Sigmoid colon (tissue), 4 donors: ENCODE measurements at regions not wholly inside any gene's neighbourhood (a gene's known extent, or its start where the extent isn't known, plus 50 kb on each side); places are given as distances from the start of the nearest gene placed in this dataset.

ENCODE experiments used
- EP300 ChIP-seq, 4 donors: sonication (generic); formaldehyde crosslinking; IDR thresholded peaks; one replicate each; pipeline ENCODE4 v1.6.1; 2017; ENCODE audit warnings: antibody characterized with exemption in 4 of 4
- POLR2A ChIP-seq, 2 donors: fragments of 450-650 bp; IDR thresholded peaks; one replicate each; pipeline ENCODE4 v1.6.1; 2016; ENCODE audit warnings: antibody characterized with exemption in 2 of 2, mild to moderate bottlenecking in 2 of 2, moderate library complexity in 2 of 2
- POLR2AphosphoS5 ChIP-seq, 4 donors: sonication (generic); formaldehyde crosslinking; IDR thresholded peaks; one replicate each; pipeline ENCODE4 v1.6.1; 2017; ENCODE audit warnings: antibody characterized with exemption in 4 of 4
- TF ChIP-seq, protein P1 (sequence below), 4 experiments: fragments of 450-650 bp in 3 of 4; fragments of 200-600 bp in 1 of 4; IDR thresholded peaks; one replicate each; pipeline ENCODE4 v1.5.1; 2016 to 2019; ENCODE audit warnings: antibody characterized with exemption in 4 of 4, mild to moderate bottlenecking in 3 of 4, moderate library complexity in 2 of 4

GRCh38 chr4:57774171-57774570, 664.0 kb upstream of the IGFBP7 start:
- TF ChIP-seq, protein P1, sequence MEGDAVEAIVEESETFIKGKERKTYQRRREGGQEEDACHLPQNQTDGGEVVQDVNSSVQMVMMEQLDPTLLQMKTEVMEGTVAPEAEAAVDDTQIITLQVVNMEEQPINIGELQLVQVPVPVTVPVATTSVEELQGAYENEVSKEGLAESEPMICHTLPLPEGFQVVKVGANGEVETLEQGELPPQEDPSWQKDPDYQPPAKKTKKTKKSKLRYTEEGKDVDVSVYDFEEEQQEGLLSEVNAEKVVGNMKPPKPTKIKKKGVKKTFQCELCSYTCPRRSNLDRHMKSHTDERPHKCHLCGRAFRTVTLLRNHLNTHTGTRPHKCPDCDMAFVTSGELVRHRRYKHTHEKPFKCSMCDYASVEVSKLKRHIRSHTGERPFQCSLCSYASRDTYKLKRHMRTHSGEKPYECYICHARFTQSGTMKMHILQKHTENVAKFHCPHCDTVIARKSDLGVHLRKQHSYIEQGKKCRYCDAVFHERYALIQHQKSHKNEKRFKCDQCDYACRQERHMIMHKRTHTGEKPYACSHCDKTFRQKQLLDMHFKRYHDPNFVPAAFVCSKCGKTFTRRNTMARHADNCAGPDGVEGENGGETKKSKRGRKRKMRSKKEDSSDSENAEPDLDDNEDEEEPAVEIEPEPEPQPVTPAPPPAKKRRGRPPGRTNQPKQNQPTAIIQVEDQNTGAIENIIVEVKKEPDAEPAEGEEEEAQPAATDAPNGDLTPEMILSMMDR (IDR thresholded peaks at IDR 0.05) = no peak
- TF ChIP-seq EP300 (IDR thresholded peaks at IDR 0.05) (no peak), POLR2A (IDR thresholded peaks at IDR 0.05) (no peak), POLR2AphosphoS5 (IDR thresholded peaks at IDR 0.05) (no peak)
